ENCODE measurements at regions not wholly inside any gene's neighbourhood (a gene's known extent, or its start where the extent isn't known, plus 50 kb on each side); places are given as distances from the start of the nearest gene placed in this dataset.

DNA sequence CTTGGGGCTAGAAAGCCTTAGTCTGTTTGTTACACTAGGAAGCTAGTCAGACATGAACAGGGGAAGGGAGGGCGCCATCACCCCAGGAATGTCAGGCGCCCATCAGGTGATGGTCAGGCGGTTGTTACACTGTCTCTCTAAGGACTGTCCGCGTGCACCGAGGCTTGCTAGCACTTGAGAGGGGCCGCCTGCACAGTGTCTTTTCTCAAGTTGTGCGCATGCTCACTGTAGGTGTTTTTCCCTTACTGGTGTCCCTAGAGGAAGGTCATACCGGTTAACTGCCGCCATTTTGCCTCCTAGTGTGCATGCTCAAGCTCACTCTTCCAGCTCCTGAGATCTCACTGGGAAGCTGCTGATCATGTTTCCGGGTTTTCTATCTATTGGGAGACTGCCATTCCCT lies 855.0 kb upstream of the TMEM132C start:
- TF ChIP-seq POLR2A (IDR thresholded peaks at IDR 0.05) (no peak), CTCF (IDR thresholded peaks at IDR 0.05 in 4 of 5, conservative IDR thresholded peaks at IDR 0.05 in 1 of 5) (no peak)

Measured in gastrocnemius medialis (tissue), 4 donors.